Stimulated activated naive CD8-positive, alpha-beta T cell treated with anti-CD3 and anti-CD28 coated beads, Interleukin-15, Interleukin-2, amounts not matched to agents 100 ng/mL and 50 ng/mL, for 24 hours (primary cell): ENCODE measurements at regions not wholly inside any gene's neighbourhood (a gene's known extent, or its start where the extent isn't known, plus 50 kb on each side); places are given as distances from the start of the nearest gene placed in this dataset.
"Not testable (repeated sequence)": the region's sequence is repeated elsewhere in the genome, so short reads cannot be mapped to it uniquely, and the experiment has no call there.

ENCODE experiments used
- H3K27ac Mint-ChIP-seq: one replicate; pipeline ENCODE4 v1.8.0; 2021; ENCODE audit warnings: mild to moderate bottlenecking, mixed read lengths
- H3K27me3 Mint-ChIP-seq: one replicate; pipeline ENCODE4 v1.8.0; 2021; ENCODE audit warnings: mixed read lengths
- H3K36me3 Mint-ChIP-seq: one replicate; pipeline ENCODE4 v1.8.0; 2021; ENCODE audit warnings: low read depth, mixed read lengths
- H3K4me1 Mint-ChIP-seq: one replicate; pipeline ENCODE4 v1.8.0; 2021; ENCODE audit warnings: low read depth, mixed read lengths
- H3K4me3 Mint-ChIP-seq: one replicate; pipeline ENCODE4 v1.8.0; 2021; ENCODE audit warnings: mild to moderate bottlenecking, mixed read lengths
- H3K9me3 Mint-ChIP-seq: one replicate; pipeline ENCODE4 v1.8.0; 2021; ENCODE audit warnings: mixed read lengths

DNA sequence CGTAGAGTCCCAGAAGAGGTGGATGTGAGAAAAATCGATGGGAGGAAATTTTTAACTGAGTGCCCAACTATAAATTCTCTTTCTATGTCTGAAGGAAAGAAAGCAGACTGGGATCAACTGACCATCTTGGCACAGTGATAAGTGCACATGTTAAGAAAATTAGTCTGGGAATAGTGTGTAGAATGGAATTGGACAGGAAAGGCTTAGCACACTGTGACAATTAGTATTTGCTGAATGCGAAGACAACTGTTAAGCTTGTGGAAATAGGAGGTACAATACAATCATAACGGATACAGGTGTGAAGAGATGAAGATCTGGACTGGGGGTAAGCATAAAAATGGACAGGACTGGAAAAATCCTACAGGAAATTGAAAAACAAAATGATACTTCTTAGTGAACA, 114.3 kb downstream of the FAM50B start:
- Mint-ChIP-seq H3K36me3 (no peaks in the 10 kb centered on the region), H3K4me3 (no peak overlapping the region), H3K27ac (no peak overlapping the region), H3K4me1 (no peaks in the 10 kb centered on the region), H3K27me3 (peaks cover 5% of the 10 kb centered on the region), H3K9me3 (peaks cover 5% of the 10 kb centered on the region)

DNA sequence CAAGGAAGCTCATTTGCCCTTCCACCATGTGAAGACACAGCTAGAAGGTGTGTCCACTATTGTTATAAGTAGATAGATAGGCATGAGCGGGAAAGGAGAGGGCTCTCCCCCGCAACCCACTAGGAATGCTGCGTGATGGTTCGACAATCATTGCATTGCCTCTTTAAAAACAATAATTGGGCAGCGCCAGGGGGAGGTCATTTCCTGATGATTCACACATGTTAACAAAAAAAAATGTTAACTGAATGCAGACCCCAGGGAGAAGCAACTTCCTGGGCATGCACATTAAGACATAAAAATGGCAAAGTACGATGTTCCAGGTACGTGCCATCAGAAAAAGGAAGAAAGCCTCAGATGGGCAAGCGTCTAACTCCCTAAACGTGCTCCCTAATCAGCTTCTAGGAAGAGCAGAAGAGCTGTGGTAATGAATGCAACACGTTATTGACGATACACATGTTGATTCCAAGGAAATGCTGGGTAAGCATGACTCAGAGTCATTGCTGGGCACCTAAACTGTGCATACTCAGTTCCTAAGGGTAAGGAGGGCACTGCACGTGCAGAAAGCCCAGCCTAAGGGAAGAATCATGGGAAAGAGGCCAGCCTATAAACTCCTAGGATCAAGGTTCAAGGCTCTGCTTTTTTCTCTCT, 113.7 kb downstream of the FAM217A start:
- Mint-ChIP-seq H3K4me1 (no peaks in the 10 kb centered on the region), H3K27me3 (peaks cover 5% of the 10 kb centered on the region), H3K9me3 (no peaks in the 10 kb centered on the region), H3K4me3 (no peak overlapping the region), H3K36me3 (no peaks in the 10 kb centered on the region), H3K27ac (no peak overlapping the region)

DNA sequence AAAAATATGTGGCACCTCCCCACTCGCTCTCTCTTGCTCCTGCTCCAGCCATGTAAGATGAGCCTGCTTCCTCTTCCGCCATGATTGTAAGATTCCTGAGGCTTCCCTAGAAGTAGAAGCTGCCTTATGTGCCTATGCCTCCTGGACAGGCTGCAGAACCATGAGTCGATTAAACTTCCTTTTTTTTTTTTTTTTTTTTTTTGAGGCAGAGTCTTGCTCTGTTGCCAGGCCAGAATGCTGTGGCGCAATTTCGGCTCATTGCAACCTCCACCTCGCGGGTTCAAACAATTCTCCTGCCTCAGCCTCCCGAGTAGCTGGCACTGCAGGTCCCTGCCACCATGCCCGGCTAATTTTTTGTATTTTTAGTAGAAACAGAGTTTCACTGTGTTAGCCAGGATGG, 112.5 kb downstream of the FAM217A start:
- H3K27ac Mint-ChIP-seq: no peak overlapping the region
- H3K4me1 Mint-ChIP-seq: no peaks in the 10 kb centered on the region
- H3K9me3 Mint-ChIP-seq: no peaks in the 10 kb centered on the region
- H3K4me3 Mint-ChIP-seq: no peak overlapping the region
- no peaks in the 10 kb centered on the region for H3K36me3 Mint-ChIP-seq
- H3K27me3 Mint-ChIP-seq: peaks cover 5% of the 10 kb centered on the region

DNA sequence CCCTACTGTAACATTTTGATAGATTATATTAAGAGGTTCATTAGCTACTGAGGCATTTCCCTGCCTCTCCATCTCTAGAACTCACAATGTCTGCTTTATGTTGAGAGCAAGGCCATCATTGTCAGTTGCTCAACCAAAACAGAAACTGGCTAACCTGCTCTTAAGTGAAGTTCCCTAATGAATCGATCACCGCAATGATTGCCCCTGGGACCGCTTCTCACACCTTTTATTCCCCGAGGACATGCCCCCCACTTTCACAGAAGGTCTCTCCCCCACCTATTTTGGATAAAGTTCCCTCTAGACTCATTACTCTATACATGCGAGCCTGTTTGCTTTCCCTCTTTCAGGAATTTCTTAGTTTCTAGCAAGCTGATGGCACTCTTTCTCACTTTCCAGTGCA, 108.8 kb downstream of the FAM217A start:
- no peaks in the 10 kb centered on the region for H3K4me1 Mint-ChIP-seq
- H3K27ac Mint-ChIP-seq: no peak overlapping the region

DNA sequence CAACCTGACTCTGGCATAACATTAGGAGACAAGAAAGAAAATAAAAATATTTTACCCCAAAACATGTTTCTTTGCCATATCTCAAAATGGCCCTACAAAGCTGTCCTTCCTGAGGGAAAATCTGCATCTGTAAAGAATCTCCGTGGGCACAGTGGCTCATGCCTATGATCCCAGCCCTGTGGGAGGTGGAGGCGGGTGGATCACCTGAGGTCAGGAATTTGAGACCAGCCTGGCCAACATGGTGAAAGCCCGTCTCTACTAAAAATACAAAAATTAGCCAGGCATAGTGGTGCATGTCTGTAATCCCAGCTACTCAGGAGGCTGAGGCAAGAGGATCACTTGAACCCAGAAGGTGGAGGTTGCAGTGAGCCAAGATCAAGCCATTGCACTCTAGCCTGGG, 105.8 kb downstream of the FAM217A start:
- not testable (repeated sequence) for H3K27me3 Mint-ChIP-seq, H3K9me3 Mint-ChIP-seq, H3K4me1 Mint-ChIP-seq, H3K36me3 Mint-ChIP-seq, H3K27ac Mint-ChIP-seq, H3K4me3 Mint-ChIP-seq

More for the DNA sequence above, 108.8 kb downstream of the FAM217A start:
- no peaks in the 10 kb centered on the region for H3K9me3 Mint-ChIP-seq
- peaks cover 6% of the 10 kb centered on the region for H3K27me3 Mint-ChIP-seq
- H3K4me3 Mint-ChIP-seq: no peak overlapping the region
- H3K36me3 Mint-ChIP-seq: no peaks in the 10 kb centered on the region

GRCh38 chr6:3977875-3978711, 100.8 kb downstream of the FAM217A start:
- Mint-ChIP-seq H3K4me1 (peaks cover 10% of the 10 kb centered on the region), H3K9me3 (no peaks in the 10 kb centered on the region), H3K27ac (no peak overlapping the region), H3K27me3 (peaks cover 3% of the 10 kb centered on the region), H3K36me3 (no peaks in the 10 kb centered on the region), H3K4me3 (peak overlapping the region; percentile 51)

GRCh38 chr6:3978966-3979365, 100.0 kb downstream of the FAM217A start:
- H3K4me3 Mint-ChIP-seq, H3K27me3 Mint-ChIP-seq, H3K36me3 Mint-ChIP-seq, H3K9me3 Mint-ChIP-seq, H3K27ac Mint-ChIP-seq: not testable (repeated sequence)
- peaks cover 10% of the 10 kb centered on the region for H3K4me1 Mint-ChIP-seq

GRCh38 chr6:3981917-3982316, 97.0 kb downstream of the FAM217A start:
- no peaks in the 10 kb centered on the region for H3K36me3 Mint-ChIP-seq
- no peak overlapping the region for H3K27ac Mint-ChIP-seq
- H3K4me3 Mint-ChIP-seq: no peak overlapping the region
- no peaks in the 10 kb centered on the region for H3K9me3 Mint-ChIP-seq
- H3K27me3 Mint-ChIP-seq: no peaks in the 10 kb centered on the region
- H3K4me1 Mint-ChIP-seq: peaks cover 10% of the 10 kb centered on the region

DNA sequence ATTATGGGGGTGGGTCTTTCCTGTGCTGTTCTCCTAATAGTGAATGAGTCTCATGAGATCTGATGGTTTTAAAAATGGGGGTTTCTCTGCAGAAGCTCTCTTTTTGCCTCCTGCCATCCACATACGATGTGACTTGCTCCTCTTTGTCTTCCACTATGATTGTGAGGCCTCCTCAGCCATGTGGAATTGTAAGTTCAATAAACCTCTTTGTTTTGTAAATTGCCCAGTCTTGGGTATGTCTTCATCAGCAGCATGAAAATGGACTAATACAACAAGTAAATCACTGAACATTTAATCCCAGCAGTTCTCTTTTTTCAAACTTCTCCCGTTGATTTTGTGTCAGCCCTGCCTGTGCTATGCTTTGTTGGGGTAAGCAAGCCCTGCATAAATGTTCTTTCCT, 95.2 kb downstream of the FAM217A start:
- H3K4me1 Mint-ChIP-seq: peaks cover under 1% of the 10 kb centered on the region
- no peaks in the 10 kb centered on the region for H3K27me3 Mint-ChIP-seq
- no peaks in the 10 kb centered on the region for H3K9me3 Mint-ChIP-seq
- H3K4me3 Mint-ChIP-seq: no peak overlapping the region
- H3K36me3 Mint-ChIP-seq: no peaks in the 10 kb centered on the region
- no peak overlapping the region for H3K27ac Mint-ChIP-seq

- Mint-ChIP-seq H3K4me1 (no peaks in the 10 kb centered on the region), H3K27me3 (no peaks in the 10 kb centered on the region), H3K4me3 (no peak overlapping the region), H3K36me3 (no peaks in the 10 kb centered on the region), H3K27ac (no peak overlapping the region), H3K9me3 (no peaks in the 10 kb centered on the region)
Measured at GRCh38 chr6:3984494-3984893, 94.4 kb downstream of the FAM217A start.

GRCh38 chr6:3986241-3986640, 92.7 kb downstream of the FAM217A start:
- Mint-ChIP-seq H3K27me3 (no peaks in the 10 kb centered on the region), H3K36me3 (no peaks in the 10 kb centered on the region), H3K4me3 (no peak overlapping the region), H3K9me3 (no peaks in the 10 kb centered on the region), H3K27ac (no peak overlapping the region), H3K4me1 (peaks cover 8% of the 10 kb centered on the region)

GRCh38 chr6:3987053-3987452, 91.9 kb downstream of the FAM217A start:
- Mint-ChIP-seq H3K9me3 (no peaks in the 10 kb centered on the region), H3K4me1 (peaks cover 8% of the 10 kb centered on the region), H3K27me3 (no peaks in the 10 kb centered on the region), H3K27ac (no peak overlapping the region), H3K36me3 (no peaks in the 10 kb centered on the region), H3K4me3 (no peak overlapping the region)

- no peak overlapping the region for H3K4me3 Mint-ChIP-seq
- no peaks in the 10 kb centered on the region for H3K9me3 Mint-ChIP-seq
- peaks cover 8% of the 10 kb centered on the region for H3K4me1 Mint-ChIP-seq
- no peak overlapping the region for H3K27ac Mint-ChIP-seq
- no peaks in the 10 kb centered on the region for H3K36me3 Mint-ChIP-seq
- no peaks in the 10 kb centered on the region for H3K27me3 Mint-ChIP-seq
Measured at GRCh38 chr6:3987576-3987975, 91.4 kb downstream of the FAM217A start.

GRCh38 chr6:3990692-3991491, 88.0 kb downstream of the FAM217A start:
- no peaks in the 10 kb centered on the region for H3K27me3 Mint-ChIP-seq
- peaks cover 8% of the 10 kb centered on the region for H3K4me1 Mint-ChIP-seq
- H3K36me3 Mint-ChIP-seq: no peaks in the 10 kb centered on the region
- peak overlapping the region; percentile 12 for H3K4me3 Mint-ChIP-seq
- H3K9me3 Mint-ChIP-seq: no peaks in the 10 kb centered on the region
- H3K27ac Mint-ChIP-seq: no peak overlapping the region

DNA sequence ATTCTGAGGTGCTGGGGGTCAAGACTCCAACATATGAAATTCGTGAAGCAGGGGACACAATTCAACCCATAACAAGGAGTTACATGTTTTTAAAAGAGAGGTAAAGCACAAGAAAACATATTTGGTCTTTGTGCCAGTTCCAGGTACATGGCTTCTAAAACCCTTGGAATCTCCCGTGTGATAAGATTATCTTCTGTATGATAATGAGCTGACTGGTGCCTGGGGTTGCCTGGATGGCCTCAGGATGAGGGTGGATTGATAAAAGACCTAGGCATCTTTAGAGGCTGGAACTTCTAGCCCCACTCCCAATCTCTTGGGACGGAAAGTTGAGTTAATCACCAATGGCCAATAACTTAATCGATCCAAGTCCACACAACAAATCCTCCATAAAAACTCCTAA, 87.0 kb downstream of the FAM217A start:
- Mint-ChIP-seq H3K4me1 (peaks cover 8% of the 10 kb centered on the region), H3K27me3 (no peaks in the 10 kb centered on the region), H3K9me3 (no peaks in the 10 kb centered on the region), H3K4me3 (no peak overlapping the region), H3K36me3 (no peaks in the 10 kb centered on the region), H3K27ac (no peak overlapping the region)
